Endodermal cell (in vitro differentiated cells): ENCODE measurements at regions not wholly inside any gene's neighbourhood (a gene's known extent, or its start where the extent isn't known, plus 50 kb on each side); places are given as distances from the start of the nearest gene placed in this dataset.

Source experiments
- DNase-seq: peaks from one replicate; pipeline ENCODE4 v3.0.0-alpha.2; 2017
- H3K27ac ChIP-seq: 2 replicates; pipeline ENCODE4 v1.5.1; 2013; ENCODE audit warnings: mild to moderate bottlenecking, low read depth, low read length, moderate library complexity
- H3K27me3 ChIP-seq: 2 replicates; pipeline ENCODE4 v1.6.1; 2013; ENCODE audit warnings: mild to moderate bottlenecking, low read length, moderate library complexity; ENCODE audit not compliant: insufficient read depth, control insufficient read depth, poor library complexity, severe bottlenecking
- H3K36me3 ChIP-seq: 2 replicates; pipeline ENCODE4 v1.7.0; 2013; ENCODE audit warnings: mild to moderate bottlenecking, low read length, moderate library complexity; ENCODE audit not compliant: control insufficient read depth, insufficient read depth
- H3K4me1 ChIP-seq: one replicate; pipeline ENCODE4 v1.7.0; 2013; ENCODE audit warnings: low read length; ENCODE audit not compliant: control insufficient read depth, insufficient read depth
- H3K4me3 ChIP-seq: 2 replicates; pipeline ENCODE4 v1.5.1; 2013; ENCODE audit warnings: mild to moderate bottlenecking, low read length, moderate library complexity
- H3K9ac ChIP-seq: 2 replicates; pipeline ENCODE4 v1.6.1; 2013; ENCODE audit warnings: mild to moderate bottlenecking, low read length, moderate library complexity; ENCODE audit not compliant: poor library complexity, severe bottlenecking; ENCODE audit errors: extremely low read depth
- H3K9me3 ChIP-seq: 2 replicates; pipeline ENCODE4 v1.6.1; 2013; ENCODE audit warnings: mild to moderate bottlenecking, low read length, moderate library complexity; ENCODE audit not compliant: control insufficient read depth
- H3K27ac Mint-ChIP-seq: 2 replicates; pipeline ENCODE4 v1.8.0; 2020; ENCODE audit warnings: mixed read lengths
- H3K27me3 Mint-ChIP-seq: 2 replicates; pipeline ENCODE4 v1.8.0; 2021; ENCODE audit warnings: mild to moderate bottlenecking, mixed read lengths; ENCODE audit not compliant: insufficient read depth
- H3K36me3 Mint-ChIP-seq: 2 replicates; pipeline ENCODE4 v1.8.0; 2020; ENCODE audit warnings: low read depth, mixed read lengths
- H3K4me1 Mint-ChIP-seq: 2 replicates; pipeline ENCODE4 v1.8.0; 2020; ENCODE audit warnings: mixed read lengths
- H3K4me3 Mint-ChIP-seq: 2 replicates; pipeline ENCODE4 v1.8.0; 2020; ENCODE audit warnings: mild to moderate bottlenecking, moderate library complexity, mixed read lengths
- H3K9me3 Mint-ChIP-seq: 2 replicates; pipeline ENCODE4 v1.8.0; 2020; ENCODE audit warnings: mild to moderate bottlenecking, mixed read lengths
- CTCF ChIP-seq: fragments of 200-600 bp; sonication (generic); conservative IDR thresholded peaks from 2 replicates; pipeline ENCODE4 v1.5.0; 2021; ENCODE audit warnings: antibody characterized with exemption, mild to moderate bottlenecking
- WGBS, 2 experiments: methylation state at CpG; one replicate each; pipeline versions ENCODE4 v1.1.5 to v1.1.7; 2013; ENCODE audit warnings: missing lambda C conversion rate in 2 of 2, mixed read lengths in 1 of 2; ENCODE audit not compliant: insufficient coverage in 1 of 2, insufficient read length in 1 of 2; 5-methylcytosine and 5-hydroxymethylcytosine counted together

DNA sequence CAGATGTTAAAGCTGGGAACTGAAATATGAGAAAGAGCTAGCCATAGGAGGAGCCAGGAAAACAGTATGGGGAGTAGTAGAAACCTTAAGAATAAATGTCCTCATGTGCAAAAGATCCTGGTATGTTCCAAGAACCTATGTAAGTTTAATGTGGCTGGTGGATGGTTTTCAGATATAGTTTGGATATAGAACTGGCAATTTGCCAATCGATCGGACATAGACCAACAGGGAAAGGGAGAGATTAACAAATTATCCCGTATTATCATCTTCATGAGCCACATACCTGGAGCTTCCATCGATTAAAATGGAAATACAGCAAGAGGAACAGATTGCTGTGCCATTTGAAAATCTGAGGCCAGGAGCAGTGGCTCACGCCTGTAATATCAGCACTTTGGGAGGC lies 388.7 kb downstream of the PRELID2 start:
- Mint-ChIP-seq H3K4me3 (no peak overlapping the region), H3K27ac (no peak overlapping the region), H3K36me3 (no peaks in the 10 kb centered on the region), H3K27me3 (no peaks in the 10 kb centered on the region), H3K4me1 (no peaks in the 10 kb centered on the region), H3K9me3 (peaks cover 11% of the 10 kb centered on the region)
- TF ChIP-seq CTCF: no peak
- 95 to 100% methylated on average over 4 to 5 of the region's 5 CpGs for WGBS, 2 experiments
- Histone ChIP-seq H3K4me3 (no peak overlapping the region), H3K9ac (no peak overlapping the region), H3K4me1 (no peaks in the 10 kb centered on the region), H3K36me3 (no peaks in the 10 kb centered on the region), H3K9me3 (no peaks in the 10 kb centered on the region), H3K27ac (no peak overlapping the region), H3K27me3 (no peaks in the 10 kb centered on the region)
- DNase-seq: no peak

GRCh38 chr5:145445027-145445426 lies 390.1 kb downstream of the PRELID2 start:
- Histone ChIP-seq H3K27me3 (no peaks in the 10 kb centered on the region), H3K9me3 (no peaks in the 10 kb centered on the region), H3K36me3 (no peaks in the 10 kb centered on the region), H3K9ac (no peak overlapping the region), H3K4me1 (no peaks in the 10 kb centered on the region), H3K4me3 (no peak overlapping the region), H3K27ac (no peak overlapping the region)
- Mint-ChIP-seq H3K36me3 (no peaks in the 10 kb centered on the region), H3K27ac (no peak overlapping the region), H3K4me3 (no peak overlapping the region), H3K27me3 (no peaks in the 10 kb centered on the region), H3K4me1 (no peaks in the 10 kb centered on the region), H3K9me3 (peaks cover 11% of the 10 kb centered on the region)
- no peak for TF ChIP-seq CTCF
- no peak for DNase-seq
- 92 to 93% methylated on average over 2 of the region's 2 CpGs for WGBS, 2 experiments

DNA sequence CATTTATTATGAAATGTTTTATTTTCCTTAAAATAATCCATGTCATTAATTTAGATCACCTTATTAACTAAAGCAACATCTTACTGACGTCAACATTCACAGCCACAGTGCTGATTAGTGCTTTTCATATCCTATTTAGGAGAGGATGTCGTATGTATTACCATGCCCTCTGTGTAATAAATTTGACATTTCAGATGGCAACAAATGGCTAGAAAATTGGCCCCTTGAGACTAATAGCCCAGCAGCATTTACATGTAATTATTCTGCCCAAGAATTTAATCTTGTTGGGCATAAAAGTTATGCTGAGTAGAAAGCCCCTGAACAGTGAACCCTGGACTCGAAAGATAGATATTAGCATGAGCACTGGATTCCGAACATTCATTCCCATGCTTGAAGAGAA lies 391.2 kb downstream of the PRELID2 start:
- no peak for DNase-seq
- 94 to 96% methylated on average over 4 of the region's 4 CpGs for WGBS, 2 experiments
- Histone ChIP-seq H3K36me3 (no peaks in the 10 kb centered on the region), H3K9me3 (no peaks in the 10 kb centered on the region), H3K27me3 (no peaks in the 10 kb centered on the region), H3K9ac (no peak overlapping the region), H3K4me3 (no peak overlapping the region), H3K27ac (no peak overlapping the region), H3K4me1 (no peaks in the 10 kb centered on the region)
- H3K4me3 Mint-ChIP-seq: no peak overlapping the region
- no peak for TF ChIP-seq CTCF
- no peak overlapping the region for H3K27ac Mint-ChIP-seq
- peaks cover 5% of the 10 kb centered on the region for H3K9me3 Mint-ChIP-seq
- no peaks in the 10 kb centered on the region for H3K27me3 Mint-ChIP-seq
- no peaks in the 10 kb centered on the region for H3K36me3 Mint-ChIP-seq
- no peaks in the 10 kb centered on the region for H3K4me1 Mint-ChIP-seq
